Lower leg skin (tissue), 4 donors: ENCODE measurements at regions not wholly inside any gene's neighbourhood (a gene's known extent, or its start where the extent isn't known, plus 50 kb on each side); places are given as distances from the start of the nearest gene placed in this dataset.

ENCODE experiments used
- DNase-seq, 2 donors: peaks; one replicate each; pipeline ENCODE4 v3.0.0-alpha.2; 2019; ENCODE audit warnings: low spot score in 2 of 2
- H3K4me3 ChIP-seq: fragments of 200-600 bp; sonication (generic); 2 replicates; pipeline ENCODE4 v1.5.1; 2017; ENCODE audit warnings: mild to moderate bottlenecking, low read depth; ENCODE audit not compliant: poor library complexity, severe bottlenecking
- CTCF ChIP-seq, 3 donors: fragments of 450-650 bp; IDR thresholded peaks; one replicate each; pipeline ENCODE4 v1.5.1; 2016; ENCODE audit warnings: antibody characterized with exemption in 3 of 3, mild to moderate bottlenecking in 3 of 3, moderate library complexity in 2 of 3
- POLR2A ChIP-seq, 2 donors: fragments of 450-650 bp; IDR thresholded peaks; one replicate each; pipeline ENCODE4 v1.6.1; 2016 to 2017; ENCODE audit warnings: antibody characterized with exemption in 2 of 2, mild to moderate bottlenecking in 1 of 2, moderate library complexity in 1 of 2
- WGBS, 2 donors: methylation state at CpG; one replicate each; pipeline ENCODE4 v1.1.5; 2018; 5-methylcytosine and 5-hydroxymethylcytosine counted together
- intact Hi-C: fragments of 100-400 bp; cut with DNase I; formaldehyde crosslinking; loops from one replicate; pipeline ENCODE4 v1.15.0; 2023; ENCODE audit warnings: low total_unique reads

- H3K4me3 ChIP-seq: no peak overlapping the region
- TF ChIP-seq CTCF (IDR thresholded peaks at IDR 0.05) (no peak), POLR2A (IDR thresholded peaks at IDR 0.05) (no peak)
- intact Hi-C loops: no loop called here
- DNase-seq: no peak
- WGBS, 2 donors: 77 to 78% methylated on average over 2 of the region's 2 CpGs
Measured at GRCh38 chr2:133733901-133734255, 165.6 kb upstream of the NCKAP5 start.

- H3K4me3 ChIP-seq: no peak overlapping the region
- 78 to 91% methylated on average over 3 of the region's 3 CpGs for WGBS, 2 donors
- intact Hi-C loops: no loop called here
- no peak for TF ChIP-seq POLR2A (IDR thresholded peaks at IDR 0.05)
- no peak for TF ChIP-seq CTCF (IDR thresholded peaks at IDR 0.05)
- no peak for DNase-seq
Measured at GRCh38 chr2:133734716-133735495, 166.6 kb upstream of the NCKAP5 start.

- no peak for TF ChIP-seq CTCF (IDR thresholded peaks at IDR 0.05)
- TF ChIP-seq POLR2A (IDR thresholded peaks at IDR 0.05): no peak
- DNase-seq: no peak
- H3K4me3 ChIP-seq: no peak overlapping the region
- intact Hi-C loops: no loop called here
- WGBS, 2 donors: 78 to 85% methylated on average over 4 of the region's 4 CpGs
Measured at GRCh38 chr2:133736674-133737073, 168.4 kb upstream of the NCKAP5 start.

- H3K4me3 ChIP-seq: no peak overlapping the region
- 69 to 85% methylated on average over 2 of the region's 2 CpGs for WGBS, 2 donors
- intact Hi-C loops: no loop called here
- TF ChIP-seq CTCF (IDR thresholded peaks at IDR 0.05): no peak
- TF ChIP-seq POLR2A (IDR thresholded peaks at IDR 0.05): no peak
- DNase-seq: no peak
Measured at GRCh38 chr2:133737242-133737993, 169.2 kb upstream of the NCKAP5 start.

- TF ChIP-seq POLR2A (IDR thresholded peaks at IDR 0.05) (no peak), CTCF (IDR thresholded peaks at IDR 0.05) (no peak)
- no peak for DNase-seq
- H3K4me3 ChIP-seq: no peak overlapping the region
- intact Hi-C loops: no loop called here
Measured at GRCh38 chr2:133739039-133739438, 170.8 kb upstream of the NCKAP5 start.
